A549 (cell line): ENCODE measurements at regions not wholly inside any gene's neighbourhood (a gene's known extent, or its start where the extent isn't known, plus 50 kb on each side); places are given as distances from the start of the nearest gene placed in this dataset.

Experiments used
- ATAC-seq, 2 experiments: fragments of 200-7000 bp in 1 of 2; fragments of >200 bp in 1 of 2; cut with Nextera tagmentation in 1 of 2; cut with Tn5 transposase in 1 of 2; 3 replicates each; pipeline versions ENCODE4 v1.8.0 to v1.9.1; 2018 to 2020; ENCODE audit warnings: mild to moderate bottlenecking in 1 of 2, moderate library complexity in 1 of 2
- CTCF ChIA-PET: fragments of 300-600 bp; sonication (Branson Sonifier 250); formaldehyde crosslinking; extraction: SDS; loops from one replicate; lab custom pipeline; 2021; ENCODE audit warnings: antibody characterized with exemption, inconsistent platforms; lab: Yijun Ruan, JAX
- POLR2A ChIA-PET: fragments of 350-600 bp; formaldehyde crosslinking; extraction: SDS; loops from one replicate; lab custom pipeline; 2021; ENCODE audit warnings: antibody characterized with exemption, inconsistent platforms; lab: Yijun Ruan, JAX
- DNase-seq, 2 experiments: peaks; one replicate each; pipeline versions ENCODE4 v3.0.0 to v3.0.0-alpha.2; 2011 to 2016; ENCODE audit warnings: low read depth in 1 of 2, low spot score in 1 of 2
- FAIRE-seq: peaks from 2 replicates; lab custom pipeline; 2011; peaks lifted over from hg19 to GRCh38; lab: Jason Lieb, UNC
- H3K27ac ChIP-seq, 2 experiments: fragments of >200 bp; sonication (Bioruptor Twin); formaldehyde crosslinking; 3 replicates each; pipeline ENCODE4 v1.5.1; 2016 to 2017
- H3K4me1 ChIP-seq: fragments of >200 bp; sonication (Bioruptor Twin); formaldehyde crosslinking; 3 replicates; pipeline ENCODE4 v1.6.1; 2016
- H3K4me2 ChIP-seq: fragments of >200 bp; sonication (Bioruptor Twin); formaldehyde crosslinking; 3 replicates; pipeline ENCODE4 v1.6.1; 2016
- H3K4me3 ChIP-seq: fragments of >200 bp; sonication (Bioruptor Twin); formaldehyde crosslinking; 3 replicates; pipeline ENCODE4 v1.5.1; 2016
- H3K9me3 ChIP-seq: fragments of >200 bp; sonication (Bioruptor Twin); formaldehyde crosslinking; 3 replicates; pipeline ENCODE4 v1.6.1; 2016
- CBX8 ChIP-seq: fragments of 200-600 bp; sonication (generic); IDR thresholded peaks from 2 replicates; pipeline ENCODE4 v1.6.1; 2016
- CEBPB ChIP-seq, 2 experiments: fragments of >200 bp in 1 of 2; sonication (Bioruptor Twin) in 1 of 2; formaldehyde crosslinking in 1 of 2; IDR thresholded peaks; 2 replicates each; pipeline ENCODE4 v1.6.1; 2012 to 2016
- EHMT2 ChIP-seq: fragments of 200-600 bp; sonication (generic); IDR thresholded peaks from 2 replicates; pipeline ENCODE4 v1.6.1; 2016; ENCODE audit warnings: antibody characterized with exemption, low read depth, mild to moderate bottlenecking, moderate library complexity
- EP300 ChIP-seq, 2 experiments: fragments of >200 bp; sonication (Bioruptor Twin); formaldehyde crosslinking; IDR thresholded peaks; 2 replicates in 1 of 2; 3 replicates in 1 of 2; pipeline ENCODE4 v1.6.1; 2016 to 2017
- HDAC2 ChIP-seq: fragments of 200-600 bp; sonication (generic); IDR thresholded peaks from 2 replicates; pipeline ENCODE4 v1.6.1; 2016
- HEYL ChIP-seq: fragments of 250-450 bp; sonication (Bioruptor Pico); IDR thresholded peaks from 2 replicates; pipeline ENCODE4 v1.8.0; 2021; ENCODE audit warnings: mild to moderate bottlenecking, moderate library complexity
- HOXA7 ChIP-seq: fragments of 250-450 bp; sonication (Bioruptor Pico); IDR thresholded peaks from 2 replicates; pipeline ENCODE4 v1.5.0; 2020; ENCODE audit warnings: mild to moderate bottlenecking, moderate library complexity
- JUN ChIP-seq, 2 experiments: fragments of >200 bp; sonication (Bioruptor Twin); formaldehyde crosslinking; IDR thresholded peaks; 2 replicates in 1 of 2; 3 replicates in 1 of 2; pipeline ENCODE4 v1.6.1; 2016 to 2017
- JUNB ChIP-seq: fragments of >200 bp; sonication (Bioruptor Twin); formaldehyde crosslinking; IDR thresholded peaks from 2 replicates; pipeline ENCODE4 v1.6.1; 2016
- KDM1A ChIP-seq: fragments of 200-600 bp; sonication (generic); IDR thresholded peaks from 2 replicates; pipeline ENCODE4 v1.6.1; 2016; ENCODE audit warnings: low read depth, mild to moderate bottlenecking
- KDM5A ChIP-seq: fragments of 200-600 bp; sonication (generic); IDR thresholded peaks from 2 replicates; pipeline ENCODE4 v1.6.1; 2016; ENCODE audit warnings: antibody characterized with exemption, mild to moderate bottlenecking
- MAZ ChIP-seq: fragments of 150-350 bp; IDR thresholded peaks from 2 replicates; pipeline ENCODE4 v1.6.1; 2014; ENCODE audit warnings: antibody characterized with exemption, low read depth, low read length, borderline replicate concordance
- MYC ChIP-seq: IDR thresholded peaks from 2 replicates; pipeline ENCODE4 v1.6.1; 2012; ENCODE audit warnings: mild to moderate bottlenecking, inconsistent platforms, low read length, improper control_type of control experiment, borderline replicate concordance
- NFE2L2 ChIP-seq: fragments of 150-350 bp; conservative IDR thresholded peaks from 2 replicates; pipeline ENCODE4 v1.6.1; 2014; ENCODE audit warnings: low read length
- NR3C1 ChIP-seq: fragments of >200 bp; sonication (Bioruptor Twin); formaldehyde crosslinking; IDR thresholded peaks from 3 replicates; pipeline ENCODE4 v1.6.1; 2017
- POLR2A ChIP-seq: IDR thresholded peaks from 2 replicates; pipeline ENCODE4 v1.6.1; 2012; ENCODE audit warnings: mild to moderate bottlenecking, low read length
- POLR2AphosphoS2 ChIP-seq: conservative IDR thresholded peaks from 2 replicates; pipeline ENCODE4 v1.6.1; 2012; ENCODE audit warnings: low read length, improper control_type of control experiment, inconsistent platforms
- RAD21 ChIP-seq, 2 experiments: fragments of >200 bp in 1 of 2; sonication (Bioruptor Twin) in 1 of 2; formaldehyde crosslinking in 1 of 2; IDR thresholded peaks in 1 of 2; conservative IDR thresholded peaks in 1 of 2; 2 replicates in 1 of 2; 3 replicates in 1 of 2; pipeline ENCODE4 v1.6.1; 2012 to 2018; ENCODE audit warnings: inconsistent platforms in 1 of 2
- RCOR1 ChIP-seq: fragments of 150-350 bp; IDR thresholded peaks from 2 replicates; pipeline ENCODE4 v1.6.1; 2014; ENCODE audit warnings: antibody characterized with exemption, low read length, low read depth
- RFX5 ChIP-seq: fragments of 450-650 bp; IDR thresholded peaks from 2 replicates; pipeline ENCODE4 v1.7.1; 2014; ENCODE audit warnings: antibody characterized with exemption, mild to moderate bottlenecking, moderate library complexity
- SREBF2 ChIP-seq: fragments of 450-650 bp; IDR thresholded peaks from 2 replicates; pipeline ENCODE4 v1.6.1; 2014; ENCODE audit warnings: mild to moderate bottlenecking, moderate library complexity
- TFCP2L1 ChIP-seq: fragments of 250-450 bp; sonication (Bioruptor Pico); IDR thresholded peaks from 2 replicates; pipeline ENCODE4 v1.5.0; 2021; ENCODE audit warnings: mild to moderate bottlenecking
- ZNF302 ChIP-seq: fragments of 250-450 bp; sonication (Bioruptor Pico); IDR thresholded peaks from 2 replicates; pipeline ENCODE4 v1.9.0; 2021; ENCODE audit warnings: inconsistent platforms, mild to moderate bottlenecking, moderate library complexity
- ZSCAN20 ChIP-seq: fragments of 250-450 bp; sonication (Bioruptor Pico); IDR thresholded peaks from 2 replicates; pipeline ENCODE4 v1.8.0; 2022; ENCODE audit warnings: mild to moderate bottlenecking, moderate library complexity
- WGBS: methylation state at CpG from one replicate; pipeline ENCODE4 v1.1.6; 2017; ENCODE audit errors: missing lambda C conversion rate; 5-methylcytosine and 5-hydroxymethylcytosine counted together
- TF ChIP-seq, protein P1 (sequence below): fragments of 450-650 bp; IDR thresholded peaks from 2 replicates; pipeline ENCODE4 v1.6.1; 2014; ENCODE audit warnings: antibody characterized with exemption
- TF ChIP-seq, protein P2 (sequence below): IDR thresholded peaks from 2 replicates; pipeline ENCODE4 v1.6.1; 2012
- TF ChIP-seq, protein P3 (sequence below): fragments of 250-450 bp; sonication (Bioruptor Pico); IDR thresholded peaks from 2 replicates; pipeline ENCODE4 v1.5.0; 2020; ENCODE audit warnings: low read depth, mild to moderate bottlenecking, moderate library complexity
- TF ChIP-seq, protein P4 (sequence below): fragments of >200 bp; sonication (Bioruptor Twin); formaldehyde crosslinking; IDR thresholded peaks from 3 replicates; pipeline ENCODE4 v1.6.1; 2016
- TF ChIP-seq, protein P5 (sequence below): fragments of 150-350 bp; IDR thresholded peaks from 2 replicates; pipeline ENCODE4 v1.6.1; 2014; ENCODE audit warnings: low read depth, mild to moderate bottlenecking, low read length
- TF ChIP-seq, protein P6 (sequence below): fragments of 200-600 bp; sonication (generic); IDR thresholded peaks from 2 replicates; pipeline ENCODE4 v1.6.1; 2016; ENCODE audit warnings: antibody characterized with exemption, mild to moderate bottlenecking, moderate library complexity
- TF ChIP-seq, protein P7 (sequence below): IDR thresholded peaks from 2 replicates; pipeline ENCODE4 v1.6.1; 2012; ENCODE audit warnings: low read depth, borderline replicate concordance

DNA sequence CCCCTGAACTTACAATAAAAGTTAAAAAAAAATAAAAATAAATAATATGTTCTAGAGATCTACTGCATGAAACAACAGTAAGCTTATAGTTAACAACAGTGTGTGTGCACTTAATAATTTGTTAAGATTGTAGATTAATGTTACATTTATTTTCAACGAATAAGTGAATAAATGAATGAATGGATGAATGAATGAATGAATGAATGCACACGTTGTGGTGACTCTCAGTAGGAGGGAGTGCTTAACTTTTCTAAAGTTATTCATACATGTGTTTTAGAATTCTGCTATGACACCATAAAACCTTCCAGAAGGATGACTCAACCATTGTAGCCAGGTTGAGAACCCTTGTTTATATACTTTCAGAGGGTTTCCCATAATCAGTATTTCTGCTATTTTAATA is 1269.4 kb upstream of the CDH6 start:
- no peaks in the 10 kb centered on the region for H3K9me3 ChIP-seq
- no peak overlapping the region for H3K4me2 ChIP-seq
- FAIRE-seq (no peak), DNase-seq (no peak), ATAC-seq (no peak)
- TF ChIP-seq, protein P1, sequence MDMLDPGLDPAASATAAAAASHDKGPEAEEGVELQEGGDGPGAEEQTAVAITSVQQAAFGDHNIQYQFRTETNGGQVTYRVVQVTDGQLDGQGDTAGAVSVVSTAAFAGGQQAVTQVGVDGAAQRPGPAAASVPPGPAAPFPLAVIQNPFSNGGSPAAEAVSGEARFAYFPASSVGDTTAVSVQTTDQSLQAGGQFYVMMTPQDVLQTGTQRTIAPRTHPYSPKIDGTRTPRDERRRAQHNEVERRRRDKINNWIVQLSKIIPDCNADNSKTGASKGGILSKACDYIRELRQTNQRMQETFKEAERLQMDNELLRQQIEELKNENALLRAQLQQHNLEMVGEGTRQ: no peak
- no peak for TF ChIP-seq ZNF302 (CRISPR knock-in tag)
- no peak for TF ChIP-seq EHMT2
- TF ChIP-seq TFCP2L1 (CRISPR knock-in tag): no peak
- TF ChIP-seq NR3C1: no peak
- no peak for TF ChIP-seq CEBPB (IDR thresholded peaks at IDR 0.05)
- TF ChIP-seq, protein P2, sequence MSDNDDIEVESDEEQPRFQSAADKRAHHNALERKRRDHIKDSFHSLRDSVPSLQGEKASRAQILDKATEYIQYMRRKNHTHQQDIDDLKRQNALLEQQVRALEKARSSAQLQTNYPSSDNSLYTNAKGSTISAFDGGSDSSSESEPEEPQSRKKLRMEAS: no peak
- TF ChIP-seq, protein P3, sequence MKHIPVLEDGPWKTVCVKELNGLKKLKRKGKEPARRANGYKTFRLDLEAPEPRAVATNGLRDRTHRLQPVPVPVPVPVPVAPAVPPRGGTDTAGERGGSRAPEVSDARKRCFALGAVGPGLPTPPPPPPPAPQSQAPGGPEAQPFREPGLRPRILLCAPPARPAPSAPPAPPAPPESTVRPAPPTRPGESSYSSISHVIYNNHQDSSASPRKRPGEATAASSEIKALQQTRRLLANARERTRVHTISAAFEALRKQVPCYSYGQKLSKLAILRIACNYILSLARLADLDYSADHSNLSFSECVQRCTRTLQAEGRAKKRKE (CRISPR knock-in tag): no peak
- TF ChIP-seq KDM5A: no peak
- TF ChIP-seq NFE2L2: no peak
- no peak for TF ChIP-seq HOXA7
- no peak for TF ChIP-seq MAZ
- TF ChIP-seq RFX5: no peak
- TF ChIP-seq JUN (IDR thresholded peaks at IDR 0.05): no peak
- no peak for TF ChIP-seq HDAC2
- no peak for TF ChIP-seq POLR2AphosphoS2
- no peak for TF ChIP-seq RAD21 (conservative IDR thresholded peaks at IDR 0.05 in 1 of 2, IDR thresholded peaks at IDR 0.05 in 1 of 2)
- no peak for TF ChIP-seq ZSCAN20 (CRISPR knock-in tag)
- no peak for TF ChIP-seq RCOR1
- TF ChIP-seq MYC: no peak
- no peak overlapping the region for H3K4me3 ChIP-seq
- no peaks in the 10 kb centered on the region for H3K4me1 ChIP-seq
- POLR2A ChIA-PET: no interaction called here
- CTCF ChIA-PET: no interaction called here
- no peak overlapping the region for H3K27ac ChIP-seq
- WGBS: 14% methylated on average over 2 of the region's 2 CpGs

DNA sequence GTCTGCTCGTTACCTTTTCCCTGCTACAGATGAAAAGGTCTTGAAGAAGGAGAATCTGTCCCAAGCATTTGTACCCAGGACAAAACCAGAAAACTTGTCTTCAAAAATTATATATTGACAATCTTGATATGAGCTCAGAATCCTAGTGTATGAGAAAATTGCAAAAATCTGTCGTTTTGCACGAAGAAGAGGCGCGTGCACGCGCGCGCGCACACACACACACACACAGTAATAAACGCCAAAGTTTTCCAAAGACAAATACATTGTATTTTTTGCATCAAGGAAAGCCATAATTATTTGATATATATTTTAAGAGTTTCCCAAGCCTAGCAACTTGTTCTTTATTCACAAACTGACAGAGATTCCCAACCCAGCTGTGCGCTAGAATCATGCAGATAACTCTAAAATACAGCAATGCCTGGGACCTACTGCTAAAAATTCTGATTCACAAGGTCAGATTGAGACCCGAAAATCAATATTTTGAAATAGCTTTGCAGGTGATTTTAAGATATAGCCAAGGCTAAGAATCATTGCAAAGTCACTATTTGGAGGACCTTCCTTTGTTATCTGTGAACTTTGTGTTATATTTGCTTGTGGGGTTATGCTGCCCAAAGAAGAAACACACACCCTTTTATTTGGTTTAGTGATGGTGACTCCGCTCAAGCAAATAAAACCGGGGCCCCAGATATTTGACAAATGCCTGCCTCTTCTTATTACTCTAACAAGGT is 1287.7 kb upstream of the CDH6 start:
- H3K4me1 ChIP-seq: no peaks in the 10 kb centered on the region
- H3K4me3 ChIP-seq: no peak overlapping the region
- ChIA-PET CTCF (interaction anchor here (1.4 kb wide), 1 partner anchor 12 kb away, joined by 3 read pairs; no protein-coding TSS in a partner anchor), POLR2A (no interaction called here)
- DNase-seq (no peak), FAIRE-seq (peak; percentile 56), ATAC-seq (no peak)
- H3K27ac ChIP-seq: no peak overlapping the region
- H3K9me3 ChIP-seq: 0 out of 3 replicates have a peak, but pooled peaks cover 3% of the 10 kb centered on the region
- H3K4me2 ChIP-seq: no peak overlapping the region
- 66% methylated on average over 15 of the region's 15 CpGs for WGBS
- TF ChIP-seq, protein P4, sequence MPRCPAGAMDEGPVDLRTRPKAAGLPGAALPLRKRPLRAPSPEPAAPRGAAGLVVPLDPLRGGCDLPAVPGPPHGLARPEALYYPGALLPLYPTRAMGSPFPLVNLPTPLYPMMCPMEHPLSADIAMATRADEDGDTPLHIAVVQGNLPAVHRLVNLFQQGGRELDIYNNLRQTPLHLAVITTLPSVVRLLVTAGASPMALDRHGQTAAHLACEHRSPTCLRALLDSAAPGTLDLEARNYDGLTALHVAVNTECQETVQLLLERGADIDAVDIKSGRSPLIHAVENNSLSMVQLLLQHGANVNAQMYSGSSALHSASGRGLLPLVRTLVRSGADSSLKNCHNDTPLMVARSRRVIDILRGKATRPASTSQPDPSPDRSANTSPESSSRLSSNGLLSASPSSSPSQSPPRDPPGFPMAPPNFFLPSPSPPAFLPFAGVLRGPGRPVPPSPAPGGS: no peak
- TF ChIP-seq KDM5A (no peak), POLR2A (no peak), HEYL (CRISPR knock-in tag) (no peak), ZSCAN20 (CRISPR knock-in tag) (no peak), EP300 (IDR thresholded peaks at IDR 0.05) (no peak), CBX8 (no peak), SREBF2 (no peak), JUNB (no peak), ZNF302 (CRISPR knock-in tag) (no peak), MYC (no peak), RAD21 (conservative IDR thresholded peaks at IDR 0.05 in 1 of 2, IDR thresholded peaks at IDR 0.05 in 1 of 2) (no peak), HOXA7 (no peak), KDM1A (no peak)
- TF ChIP-seq, protein P5, sequence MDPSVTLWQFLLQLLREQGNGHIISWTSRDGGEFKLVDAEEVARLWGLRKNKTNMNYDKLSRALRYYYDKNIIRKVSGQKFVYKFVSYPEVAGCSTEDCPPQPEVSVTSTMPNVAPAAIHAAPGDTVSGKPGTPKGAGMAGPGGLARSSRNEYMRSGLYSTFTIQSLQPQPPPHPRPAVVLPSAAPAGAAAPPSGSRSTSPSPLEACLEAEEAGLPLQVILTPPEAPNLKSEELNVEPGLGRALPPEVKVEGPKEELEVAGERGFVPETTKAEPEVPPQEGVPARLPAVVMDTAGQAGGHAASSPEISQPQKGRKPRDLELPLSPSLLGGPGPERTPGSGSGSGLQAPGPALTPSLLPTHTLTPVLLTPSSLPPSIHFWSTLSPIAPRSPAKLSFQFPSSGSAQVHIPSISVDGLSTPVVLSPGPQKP: no peak
- TF ChIP-seq, protein P6, sequence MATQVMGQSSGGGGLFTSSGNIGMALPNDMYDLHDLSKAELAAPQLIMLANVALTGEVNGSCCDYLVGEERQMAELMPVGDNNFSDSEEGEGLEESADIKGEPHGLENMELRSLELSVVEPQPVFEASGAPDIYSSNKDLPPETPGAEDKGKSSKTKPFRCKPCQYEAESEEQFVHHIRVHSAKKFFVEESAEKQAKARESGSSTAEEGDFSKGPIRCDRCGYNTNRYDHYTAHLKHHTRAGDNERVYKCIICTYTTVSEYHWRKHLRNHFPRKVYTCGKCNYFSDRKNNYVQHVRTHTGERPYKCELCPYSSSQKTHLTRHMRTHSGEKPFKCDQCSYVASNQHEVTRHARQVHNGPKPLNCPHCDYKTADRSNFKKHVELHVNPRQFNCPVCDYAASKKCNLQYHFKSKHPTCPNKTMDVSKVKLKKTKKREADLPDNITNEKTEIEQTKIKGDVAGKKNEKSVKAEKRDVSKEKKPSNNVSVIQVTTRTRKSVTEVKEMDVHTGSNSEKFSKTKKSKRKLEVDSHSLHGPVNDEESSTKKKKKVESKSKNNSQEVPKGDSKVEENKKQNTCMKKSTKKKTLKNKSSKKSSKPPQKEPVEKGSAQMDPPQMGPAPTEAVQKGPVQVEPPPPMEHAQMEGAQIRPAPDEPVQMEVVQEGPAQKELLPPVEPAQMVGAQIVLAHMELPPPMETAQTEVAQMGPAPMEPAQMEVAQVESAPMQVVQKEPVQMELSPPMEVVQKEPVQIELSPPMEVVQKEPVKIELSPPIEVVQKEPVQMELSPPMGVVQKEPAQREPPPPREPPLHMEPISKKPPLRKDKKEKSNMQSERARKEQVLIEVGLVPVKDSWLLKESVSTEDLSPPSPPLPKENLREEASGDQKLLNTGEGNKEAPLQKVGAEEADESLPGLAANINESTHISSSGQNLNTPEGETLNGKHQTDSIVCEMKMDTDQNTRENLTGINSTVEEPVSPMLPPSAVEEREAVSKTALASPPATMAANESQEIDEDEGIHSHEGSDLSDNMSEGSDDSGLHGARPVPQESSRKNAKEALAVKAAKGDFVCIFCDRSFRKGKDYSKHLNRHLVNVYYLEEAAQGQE: no peak
- TF ChIP-seq, protein P7, sequence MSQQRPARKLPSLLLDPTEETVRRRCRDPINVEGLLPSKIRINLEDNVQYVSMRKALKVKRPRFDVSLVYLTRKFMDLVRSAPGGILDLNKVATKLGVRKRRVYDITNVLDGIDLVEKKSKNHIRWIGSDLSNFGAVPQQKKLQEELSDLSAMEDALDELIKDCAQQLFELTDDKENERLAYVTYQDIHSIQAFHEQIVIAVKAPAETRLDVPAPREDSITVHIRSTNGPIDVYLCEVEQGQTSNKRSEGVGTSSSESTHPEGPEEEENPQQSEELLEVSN: no peak
